SK-N-SH (cell line): ENCODE measurements at regions not wholly inside any gene's neighbourhood (a gene's known extent, or its start where the extent isn't known, plus 50 kb on each side); places are given as distances from the start of the nearest gene placed in this dataset.

Experiments
- CTCF ChIA-PET: fragments of 300-600, 350-600 bp; formaldehyde crosslinking; extraction: SDS; loops from one replicate; lab custom pipeline; 2021; lab: Yijun Ruan, JAX
- POLR2A ChIA-PET: fragments of 350-600 bp; sonication (Branson Sonifier 250); formaldehyde crosslinking; extraction: SDS; loops from one replicate; lab custom pipeline; 2020; ENCODE audit warnings: antibody characterized with exemption, inconsistent platforms; lab: Yijun Ruan, JAX
- DNase-seq: peaks from one replicate; pipeline ENCODE4 v3.0.0; 2012
- H2AFZ ChIP-seq: fragments of 200-600 bp; sonication (generic); 2 replicates; pipeline ENCODE4 v1.8.1; 2016; ENCODE audit warnings: antibody characterized with exemption, mild to moderate bottlenecking, low read depth
- H3F3A ChIP-seq: fragments of 200-600 bp; sonication (generic); replicated peaks from 2 replicates; pipeline ENCODE3; 2016; ENCODE audit warnings: antibody characterized with exemption, mild to moderate bottlenecking; ENCODE audit not compliant: insufficient read depth
- H3K27ac ChIP-seq, 2 experiments: fragments of 200-500 bp in 1 of 2; fragments of 200-600 bp in 1 of 2; sonication (Bioruptor generic) in 1 of 2; sonication (generic), shearing (Covaris generic) in 1 of 2; 2 replicates each; pipeline versions ENCODE4 v1.5.1 to v1.6.1; 2014 to 2016; ENCODE audit warnings: low read depth in 2 of 2, inconsistent platforms in 1 of 2, low read length in 1 of 2, mild to moderate bottlenecking in 1 of 2, mixed read lengths in 1 of 2
- H3K27me3 ChIP-seq: fragments of 200-600 bp; sonication (generic), shearing (Covaris generic); 2 replicates; pipeline ENCODE4 v1.6.1; 2016; ENCODE audit warnings: mixed run types; ENCODE audit not compliant: insufficient read depth
- H3K36me3 ChIP-seq, 2 experiments: fragments of 200-500 bp in 1 of 2; fragments of 200-600 bp in 1 of 2; sonication (Bioruptor generic) in 1 of 2; sonication (generic) in 1 of 2; replicated peaks in 1 of 2; 2 replicates each; pipeline versions ENCODE3 to v1.5.1; 2014 to 2016; ENCODE audit warnings: low read length in 1 of 2, mild to moderate bottlenecking in 1 of 2; ENCODE audit not compliant: insufficient read depth in 2 of 2, control insufficient read depth in 1 of 2
- H3K4me1 ChIP-seq, 2 experiments: fragments of 200-500 bp in 1 of 2; fragments of 200-600 bp in 1 of 2; sonication (Bioruptor generic) in 1 of 2; sonication (generic), shearing (Covaris generic) in 1 of 2; 2 replicates each; pipeline versions ENCODE4 v1.5.1 to v1.6.1; 2014 to 2016; ENCODE audit warnings: low read depth in 1 of 2, low read length in 1 of 2, mixed run types in 1 of 2; ENCODE audit not compliant: insufficient read depth in 2 of 2, control insufficient read depth in 1 of 2
- H3K4me2 ChIP-seq: fragments of 200-600 bp; sonication (generic), shearing (Covaris generic); 2 replicates; pipeline ENCODE4 v1.6.1; 2017; ENCODE audit warnings: mixed run types
- H3K4me3 ChIP-seq, 2 experiments: fragments of 200-500 bp in 1 of 2; fragments of 200-600 bp in 1 of 2; sonication (Bioruptor generic) in 1 of 2; sonication (generic), shearing (Covaris generic) in 1 of 2; 2 replicates each; pipeline versions ENCODE4 v1.5.1 to v1.8.1; 2014 to 2016; ENCODE audit warnings: low read depth in 2 of 2, inconsistent platforms in 1 of 2, low read length in 1 of 2, mild to moderate bottlenecking in 1 of 2, mixed read lengths in 1 of 2, moderate library complexity in 1 of 2
- H3K79me2 ChIP-seq: fragments of 200-600 bp; sonication (generic); 2 replicates; pipeline ENCODE4 v1.8.1; 2017; ENCODE audit warnings: mild to moderate bottlenecking; ENCODE audit not compliant: insufficient read depth
- H3K9ac ChIP-seq: fragments of 200-600 bp; sonication (generic); 2 replicates; pipeline ENCODE4 v1.6.1; 2017; ENCODE audit warnings: mixed run types
- H3K9me2 ChIP-seq: fragments of 200-600 bp; sonication (generic); 2 replicates; pipeline ENCODE4 v1.6.1; 2017; ENCODE audit warnings: mixed run types
- H3K9me3 ChIP-seq: fragments of 200-600 bp; sonication (generic); 2 replicates; pipeline ENCODE4 v1.6.1; 2017; ENCODE audit warnings: mixed run types, mild to moderate bottlenecking, moderate library complexity
- H4K20me1 ChIP-seq: fragments of 200-600 bp; sonication (generic); 2 replicates; pipeline ENCODE4 v1.6.1; 2017; ENCODE audit warnings: mild to moderate bottlenecking, mixed run types; ENCODE audit not compliant: insufficient read depth
- CHD2 ChIP-seq: fragments of 150-350 bp; IDR thresholded peaks from 2 replicates; pipeline ENCODE4 v1.6.1; 2018; ENCODE audit warnings: low read length; ENCODE audit not compliant: partially characterized antibody
- EP300 ChIP-seq, 2 experiments: IDR thresholded peaks; 2 replicates each; pipeline versions ENCODE4 v1.4.0 to v1.6.1; 2012; ENCODE audit warnings: borderline replicate concordance in 1 of 2, low read depth in 1 of 2, low read length in 1 of 2
- FOSL2 ChIP-seq: IDR thresholded peaks from 2 replicates; pipeline ENCODE4 v1.4.0; 2012; ENCODE audit warnings: low read depth, mild to moderate bottlenecking, moderate library complexity, borderline replicate concordance
- NFIC ChIP-seq: IDR thresholded peaks from 2 replicates; pipeline ENCODE4 v1.4.0; 2012; ENCODE audit warnings: borderline replicate concordance
- POLR2AphosphoS5 ChIP-seq: IDR thresholded peaks from 2 replicates; pipeline ENCODE4 v1.6.1; 2012; ENCODE audit warnings: low read depth, low read length
- SIN3A ChIP-seq: IDR thresholded peaks from 2 replicates; pipeline ENCODE4 v1.6.1; 2012; ENCODE audit warnings: low read depth, mild to moderate bottlenecking, low read length, moderate library complexity, borderline replicate concordance
- TAF1 ChIP-seq: IDR thresholded peaks from 2 replicates; pipeline ENCODE4 v1.6.1; 2012; ENCODE audit warnings: low read depth, mild to moderate bottlenecking, low read length, moderate library complexity, borderline replicate concordance
- TCF12 ChIP-seq: IDR thresholded peaks from 2 replicates; pipeline ENCODE4 v1.4.0; 2012
- USF2 ChIP-seq: fragments of 150-350 bp; IDR thresholded peaks from 2 replicates; pipeline ENCODE4 v1.6.1; 2017; ENCODE audit warnings: antibody characterized with exemption, low read length, low read depth, borderline replicate concordance
- WGBS: methylation state at CpG from one replicate; pipeline ENCODE4 v1.1.6; 2017; ENCODE audit warnings: low lambda C conversion rate; 5-methylcytosine and 5-hydroxymethylcytosine counted together
- TF ChIP-seq, protein P1 (sequence below): fragments of 200-600 bp; sonication (generic); IDR thresholded peaks from 2 replicates; pipeline ENCODE4 v1.6.1; 2017; ENCODE audit warnings: antibody characterized with exemption, mild to moderate bottlenecking, moderate library complexity
- TF ChIP-seq, protein P2 (sequence below): IDR thresholded peaks from 2 replicates; pipeline ENCODE4 v1.4.0; 2012; ENCODE audit warnings: low read depth, borderline replicate concordance
- TF ChIP-seq, protein P3 (sequence below): IDR thresholded peaks from 2 replicates; pipeline ENCODE4 v1.6.1; 2012; ENCODE audit warnings: mild to moderate bottlenecking, low read depth, low read length, moderate library complexity
- TF ChIP-seq, protein P4 (sequence below): IDR thresholded peaks from 2 replicates; pipeline ENCODE4 v1.4.0; 2012; ENCODE audit warnings: low read depth

DNA sequence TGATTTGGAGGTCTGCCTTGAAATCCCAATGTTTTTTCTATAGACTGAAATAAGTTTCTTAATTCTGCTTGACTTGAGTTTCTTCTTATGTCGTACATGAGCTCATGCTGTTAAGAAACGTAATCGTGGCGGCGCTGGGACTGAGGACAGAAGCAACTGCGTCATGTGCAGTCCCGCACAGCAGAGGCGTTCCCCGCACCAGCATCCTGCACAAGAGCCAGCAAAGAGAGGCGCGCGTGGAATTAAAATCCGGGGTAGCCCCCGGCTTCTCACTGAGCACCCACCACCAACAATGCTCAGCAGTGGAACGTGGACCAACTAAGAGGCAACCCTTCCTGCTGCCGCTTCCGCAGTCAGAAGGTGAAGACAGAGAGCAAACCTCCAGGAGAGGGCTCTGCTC lies 496.2 kb upstream of the ADAMTS16 start:
- CTCF ChIA-PET: no interaction called here
- no peaks in the 10 kb centered on the region for H3K4me1 ChIP-seq
- TF ChIP-seq SIN3A: no peak
- no peak for TF ChIP-seq POLR2AphosphoS5
- peaks cover 41% of the 10 kb centered on the region; the same call in 1 of the 2 replicates for H3K27me3 ChIP-seq
- POLR2A ChIA-PET: no interaction called here
- H3K4me2 ChIP-seq: no peak overlapping the region
- no peaks in the 10 kb centered on the region for H3K9me3 ChIP-seq
- no peaks in the 10 kb centered on the region for H3K9me2 ChIP-seq
- no peak overlapping the region for H3K27ac ChIP-seq
- 13% methylated on average over 15 of the region's 17 CpGs for WGBS
- H3F3A ChIP-seq: no peaks in the 10 kb centered on the region
- no peaks in the 10 kb centered on the region for H3K79me2 ChIP-seq
- H4K20me1 ChIP-seq: no peaks in the 10 kb centered on the region
- H3K4me3 ChIP-seq: no peak overlapping the region
- H3K36me3 ChIP-seq: no peaks in the 10 kb centered on the region
- no peak overlapping the region for H3K9ac ChIP-seq
- H2AFZ ChIP-seq: no peak overlapping the region
- DNase-seq: no peak

GRCh38 chr5:4646715-4647375 lies 493.3 kb upstream of the ADAMTS16 start:
- Histone ChIP-seq H2AFZ (no peak overlapping the region), H3K4me1 (no peaks in the 10 kb centered on the region), H3K9me3 (no peaks in the 10 kb centered on the region), H4K20me1 (no peaks in the 10 kb centered on the region), H3F3A (no peaks in the 10 kb centered on the region), H3K4me2 (no peak overlapping the region), H3K27ac (no peak overlapping the region), H3K27me3 (peaks cover 36% of the 10 kb centered on the region; the same call in 1 of the 2 replicates), H3K36me3 (no peaks in the 10 kb centered on the region), H3K9me2 (no peaks in the 10 kb centered on the region), H3K79me2 (no peaks in the 10 kb centered on the region), H3K9ac (no peak overlapping the region), H3K4me3 (no peak overlapping the region)
- POLR2A ChIA-PET: no interaction called here
- under 1% methylated on average over 8 of the region's 8 CpGs for WGBS
- CTCF ChIA-PET: no interaction called here
- no peak for DNase-seq
- TF ChIP-seq USF2 (no peak), POLR2AphosphoS5 (no peak), FOSL2 (no peak), NFIC (no peak), CHD2 (no peak), TCF12 (no peak), EP300 (IDR thresholded peaks at IDR 0.05; ENCODE audit: borderline replicate concordance in 1 of 2, low read depth in 1 of 2, low read length in 1 of 2) (no peak), TAF1 (no peak)
- TF ChIP-seq, protein P1, sequence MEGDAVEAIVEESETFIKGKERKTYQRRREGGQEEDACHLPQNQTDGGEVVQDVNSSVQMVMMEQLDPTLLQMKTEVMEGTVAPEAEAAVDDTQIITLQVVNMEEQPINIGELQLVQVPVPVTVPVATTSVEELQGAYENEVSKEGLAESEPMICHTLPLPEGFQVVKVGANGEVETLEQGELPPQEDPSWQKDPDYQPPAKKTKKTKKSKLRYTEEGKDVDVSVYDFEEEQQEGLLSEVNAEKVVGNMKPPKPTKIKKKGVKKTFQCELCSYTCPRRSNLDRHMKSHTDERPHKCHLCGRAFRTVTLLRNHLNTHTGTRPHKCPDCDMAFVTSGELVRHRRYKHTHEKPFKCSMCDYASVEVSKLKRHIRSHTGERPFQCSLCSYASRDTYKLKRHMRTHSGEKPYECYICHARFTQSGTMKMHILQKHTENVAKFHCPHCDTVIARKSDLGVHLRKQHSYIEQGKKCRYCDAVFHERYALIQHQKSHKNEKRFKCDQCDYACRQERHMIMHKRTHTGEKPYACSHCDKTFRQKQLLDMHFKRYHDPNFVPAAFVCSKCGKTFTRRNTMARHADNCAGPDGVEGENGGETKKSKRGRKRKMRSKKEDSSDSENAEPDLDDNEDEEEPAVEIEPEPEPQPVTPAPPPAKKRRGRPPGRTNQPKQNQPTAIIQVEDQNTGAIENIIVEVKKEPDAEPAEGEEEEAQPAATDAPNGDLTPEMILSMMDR: no peak
- TF ChIP-seq, protein P2, sequence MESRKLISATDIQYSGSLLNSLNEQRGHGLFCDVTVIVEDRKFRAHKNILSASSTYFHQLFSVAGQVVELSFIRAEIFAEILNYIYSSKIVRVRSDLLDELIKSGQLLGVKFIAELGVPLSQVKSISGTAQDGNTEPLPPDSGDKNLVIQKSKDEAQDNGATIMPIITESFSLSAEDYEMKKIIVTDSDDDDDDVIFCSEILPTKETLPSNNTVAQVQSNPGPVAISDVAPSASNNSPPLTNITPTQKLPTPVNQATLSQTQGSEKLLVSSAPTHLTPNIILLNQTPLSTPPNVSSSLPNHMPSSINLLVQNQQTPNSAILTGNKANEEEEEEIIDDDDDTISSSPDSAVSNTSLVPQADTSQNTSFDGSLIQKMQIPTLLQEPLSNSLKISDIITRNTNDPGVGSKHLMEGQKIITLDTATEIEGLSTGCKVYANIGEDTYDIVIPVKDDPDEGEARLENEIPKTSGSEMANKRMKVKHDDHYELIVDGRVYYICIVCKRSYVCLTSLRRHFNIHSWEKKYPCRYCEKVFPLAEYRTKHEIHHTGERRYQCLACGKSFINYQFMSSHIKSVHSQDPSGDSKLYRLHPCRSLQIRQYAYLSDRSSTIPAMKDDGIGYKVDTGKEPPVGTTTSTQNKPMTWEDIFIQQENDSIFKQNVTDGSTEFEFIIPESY: no peak
- TF ChIP-seq, protein P3, sequence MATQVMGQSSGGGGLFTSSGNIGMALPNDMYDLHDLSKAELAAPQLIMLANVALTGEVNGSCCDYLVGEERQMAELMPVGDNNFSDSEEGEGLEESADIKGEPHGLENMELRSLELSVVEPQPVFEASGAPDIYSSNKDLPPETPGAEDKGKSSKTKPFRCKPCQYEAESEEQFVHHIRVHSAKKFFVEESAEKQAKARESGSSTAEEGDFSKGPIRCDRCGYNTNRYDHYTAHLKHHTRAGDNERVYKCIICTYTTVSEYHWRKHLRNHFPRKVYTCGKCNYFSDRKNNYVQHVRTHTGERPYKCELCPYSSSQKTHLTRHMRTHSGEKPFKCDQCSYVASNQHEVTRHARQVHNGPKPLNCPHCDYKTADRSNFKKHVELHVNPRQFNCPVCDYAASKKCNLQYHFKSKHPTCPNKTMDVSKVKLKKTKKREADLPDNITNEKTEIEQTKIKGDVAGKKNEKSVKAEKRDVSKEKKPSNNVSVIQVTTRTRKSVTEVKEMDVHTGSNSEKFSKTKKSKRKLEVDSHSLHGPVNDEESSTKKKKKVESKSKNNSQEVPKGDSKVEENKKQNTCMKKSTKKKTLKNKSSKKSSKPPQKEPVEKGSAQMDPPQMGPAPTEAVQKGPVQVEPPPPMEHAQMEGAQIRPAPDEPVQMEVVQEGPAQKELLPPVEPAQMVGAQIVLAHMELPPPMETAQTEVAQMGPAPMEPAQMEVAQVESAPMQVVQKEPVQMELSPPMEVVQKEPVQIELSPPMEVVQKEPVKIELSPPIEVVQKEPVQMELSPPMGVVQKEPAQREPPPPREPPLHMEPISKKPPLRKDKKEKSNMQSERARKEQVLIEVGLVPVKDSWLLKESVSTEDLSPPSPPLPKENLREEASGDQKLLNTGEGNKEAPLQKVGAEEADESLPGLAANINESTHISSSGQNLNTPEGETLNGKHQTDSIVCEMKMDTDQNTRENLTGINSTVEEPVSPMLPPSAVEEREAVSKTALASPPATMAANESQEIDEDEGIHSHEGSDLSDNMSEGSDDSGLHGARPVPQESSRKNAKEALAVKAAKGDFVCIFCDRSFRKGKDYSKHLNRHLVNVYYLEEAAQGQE: no peak
- TF ChIP-seq, protein P4, sequence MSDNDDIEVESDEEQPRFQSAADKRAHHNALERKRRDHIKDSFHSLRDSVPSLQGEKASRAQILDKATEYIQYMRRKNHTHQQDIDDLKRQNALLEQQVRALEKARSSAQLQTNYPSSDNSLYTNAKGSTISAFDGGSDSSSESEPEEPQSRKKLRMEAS: no peak
